Mammary epithelial cell (primary cell): ENCODE measurements at regions not wholly inside any gene's neighbourhood (a gene's known extent, or its start where the extent isn't known, plus 50 kb on each side); places are given as distances from the start of the nearest gene placed in this dataset.

Experiments used
- EZH2 ChIP-seq: IDR thresholded peaks from 2 replicates; pipeline ENCODE4 v1.6.1; 2012; ENCODE audit warnings: low read length, inconsistent platforms, borderline replicate concordance
- TF ChIP-seq, protein P1 (sequence below), 2 donors: IDR thresholded peaks in 1 of 2; conservative IDR thresholded peaks in 1 of 2; 2 replicates each; pipeline ENCODE4 v1.5.1; 2011 to 2012; ENCODE audit warnings: inconsistent platforms in 2 of 2, low read length in 2 of 2, mild to moderate bottlenecking in 2 of 2, control low read depth in 1 of 2, low read depth in 1 of 2; ENCODE audit not compliant: insufficient read depth in 1 of 2; ENCODE audit errors: extremely low read depth in 1 of 2

DNA sequence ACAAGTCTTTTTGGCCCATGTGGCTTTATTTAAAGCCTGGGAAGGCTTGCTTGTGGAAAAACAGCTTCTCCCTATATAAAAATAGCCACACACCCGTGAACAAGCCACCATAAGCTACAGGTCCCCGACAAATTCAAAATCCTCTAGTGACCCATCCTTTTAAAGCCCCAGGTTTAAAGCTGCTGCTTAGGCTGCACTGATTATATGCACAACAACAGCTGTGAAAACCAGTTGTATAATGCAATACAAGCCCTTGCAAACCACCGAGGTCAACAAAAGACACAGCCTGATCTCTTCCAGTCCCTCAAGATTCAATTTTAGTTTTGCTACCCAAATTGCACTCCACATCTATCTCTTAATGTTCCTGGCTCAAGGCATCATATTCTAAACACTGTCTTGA lies 186.0 kb upstream of the WDFY3 start:
- TF ChIP-seq, protein P1, sequence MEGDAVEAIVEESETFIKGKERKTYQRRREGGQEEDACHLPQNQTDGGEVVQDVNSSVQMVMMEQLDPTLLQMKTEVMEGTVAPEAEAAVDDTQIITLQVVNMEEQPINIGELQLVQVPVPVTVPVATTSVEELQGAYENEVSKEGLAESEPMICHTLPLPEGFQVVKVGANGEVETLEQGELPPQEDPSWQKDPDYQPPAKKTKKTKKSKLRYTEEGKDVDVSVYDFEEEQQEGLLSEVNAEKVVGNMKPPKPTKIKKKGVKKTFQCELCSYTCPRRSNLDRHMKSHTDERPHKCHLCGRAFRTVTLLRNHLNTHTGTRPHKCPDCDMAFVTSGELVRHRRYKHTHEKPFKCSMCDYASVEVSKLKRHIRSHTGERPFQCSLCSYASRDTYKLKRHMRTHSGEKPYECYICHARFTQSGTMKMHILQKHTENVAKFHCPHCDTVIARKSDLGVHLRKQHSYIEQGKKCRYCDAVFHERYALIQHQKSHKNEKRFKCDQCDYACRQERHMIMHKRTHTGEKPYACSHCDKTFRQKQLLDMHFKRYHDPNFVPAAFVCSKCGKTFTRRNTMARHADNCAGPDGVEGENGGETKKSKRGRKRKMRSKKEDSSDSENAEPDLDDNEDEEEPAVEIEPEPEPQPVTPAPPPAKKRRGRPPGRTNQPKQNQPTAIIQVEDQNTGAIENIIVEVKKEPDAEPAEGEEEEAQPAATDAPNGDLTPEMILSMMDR (conservative IDR thresholded peaks at IDR 0.05 in 1 of 2, IDR thresholded peaks at IDR 0.05 in 1 of 2; ENCODE audit: extremely low read depth in 1 of 2, insufficient read depth in 1 of 2, low read depth in 1 of 2, low read length in 2 of 2), result no peak
- no peak for TF ChIP-seq EZH2
